HFF-Myc (cell line): ENCODE measurements at regions not wholly inside any gene's neighbourhood (a gene's known extent, or its start where the extent isn't known, plus 50 kb on each side); places are given as distances from the start of the nearest gene placed in this dataset.

ENCODE experiments used
- DNase-seq: peaks from one replicate; pipeline ENCODE4 v3.0.0-alpha.2; 2011; ENCODE audit warnings: low read depth; ENCODE audit errors: extremely low read depth
- H3K4me3 ChIP-seq: replicated peaks from 2 replicates; pipeline ENCODE4 v1.5.1; 2011; ENCODE audit warnings: low read depth, mild to moderate bottlenecking, control low read depth, low read length
- CTCF ChIP-seq: IDR thresholded peaks from 2 replicates; pipeline ENCODE4 v1.5.1; 2012; ENCODE audit warnings: mild to moderate bottlenecking, low read depth, low read length, control low read depth; ENCODE audit errors: missing control alignments

DNA sequence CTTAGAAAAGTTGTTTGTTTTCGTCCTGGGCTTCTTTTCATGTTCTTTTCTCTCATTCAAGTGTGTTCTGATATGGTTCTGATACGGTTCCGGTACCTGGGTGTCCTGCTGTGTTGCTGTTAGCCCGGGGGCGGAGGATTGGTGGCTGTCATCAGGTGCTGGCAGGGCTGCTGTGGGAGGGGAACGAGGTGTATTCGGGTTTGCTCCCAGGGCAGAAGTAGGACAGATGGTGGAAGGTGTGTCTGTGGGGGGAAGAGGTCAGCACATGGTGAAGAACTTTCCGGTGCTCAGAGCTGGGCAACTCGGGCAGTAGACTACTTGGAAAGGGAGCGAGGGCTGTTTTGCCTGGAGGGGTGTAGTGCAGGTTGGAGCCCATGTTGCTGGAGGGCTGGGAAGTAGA is 70.2 kb downstream of the SLC25A47 start:
- H3K4me3 ChIP-seq, result no peak overlapping the region
- no peak for TF ChIP-seq CTCF
- no peak for DNase-seq

DNA sequence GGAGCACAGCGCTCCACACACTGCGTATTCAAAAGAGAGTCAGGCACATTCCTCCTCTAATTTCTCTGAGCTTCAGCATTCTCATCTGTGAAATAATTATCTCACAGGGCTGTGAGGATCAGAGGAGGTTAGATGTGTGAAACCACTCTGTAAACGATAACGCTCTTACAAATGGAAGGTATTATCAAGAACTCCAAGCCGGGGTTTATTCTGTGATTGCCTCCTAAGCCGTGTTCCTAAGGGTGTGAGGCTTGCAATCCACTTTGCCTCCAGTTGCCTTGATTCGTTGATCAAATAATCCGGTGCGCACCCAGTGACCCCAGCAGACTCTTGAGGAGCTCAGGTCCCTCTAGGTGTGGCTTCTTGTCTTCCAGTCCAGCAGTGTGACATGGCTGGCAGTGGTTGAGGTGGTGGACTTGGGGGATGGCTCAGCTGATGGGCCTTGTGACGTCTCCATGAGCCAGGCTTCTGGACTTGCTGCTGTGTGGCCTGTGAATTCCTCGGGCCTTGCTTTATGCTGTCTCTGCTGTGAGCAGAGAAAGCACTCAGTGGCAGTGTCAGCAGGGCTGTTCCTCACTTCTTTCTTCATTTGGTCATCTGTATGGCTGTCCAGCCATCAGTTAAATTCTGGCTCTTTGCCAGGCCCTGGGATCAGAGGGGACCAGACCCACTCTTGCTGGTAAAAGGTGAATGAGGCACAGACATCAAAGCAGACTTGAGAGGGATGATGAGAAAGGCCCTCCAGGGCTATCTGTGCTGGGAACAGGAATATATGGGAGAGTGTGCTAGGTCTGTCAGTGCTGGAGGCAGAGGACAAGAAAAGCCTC is 71.0 kb downstream of the SLC25A47 start:
- no peak for DNase-seq
- no peak for TF ChIP-seq CTCF
- H3K4me3 ChIP-seq, result no peak overlapping the region

GRCh38 chr14:100394886-100395672 is 71.9 kb downstream of the SLC25A47 start:
- DNase-seq, result no peak
- TF ChIP-seq CTCF, result no peak
- H3K4me3 ChIP-seq, result no peak overlapping the region

- no peak for DNase-seq
- no peak overlapping the region for H3K4me3 ChIP-seq
- TF ChIP-seq CTCF, result no peak
Observed at GRCh38 chr14:100396266-100396795, 73.2 kb downstream of the SLC25A47 start.

DNA sequence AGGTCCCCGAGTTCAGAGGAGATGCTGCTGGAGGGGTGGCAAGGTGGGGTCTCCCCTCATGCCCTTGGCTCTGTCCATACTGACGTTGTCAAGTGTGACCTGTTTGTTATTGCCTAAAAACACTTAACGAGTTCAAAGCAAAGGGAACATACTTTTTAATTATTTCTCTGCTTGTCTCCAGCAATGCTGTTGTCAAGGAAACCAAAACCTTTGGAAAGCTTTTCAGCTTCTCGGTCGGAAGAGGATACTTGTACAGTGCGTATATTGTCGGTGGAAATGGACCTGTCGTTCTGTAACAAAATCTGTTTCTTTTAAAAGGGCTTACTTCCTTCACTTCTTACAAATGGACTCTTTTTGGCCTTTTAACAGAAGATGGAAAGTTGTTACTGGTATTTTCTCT is 73.9 kb downstream of the SLC25A47 start:
- H3K4me3 ChIP-seq, result no peak overlapping the region
- DNase-seq, result no peak
- TF ChIP-seq CTCF, result no peak

DNA sequence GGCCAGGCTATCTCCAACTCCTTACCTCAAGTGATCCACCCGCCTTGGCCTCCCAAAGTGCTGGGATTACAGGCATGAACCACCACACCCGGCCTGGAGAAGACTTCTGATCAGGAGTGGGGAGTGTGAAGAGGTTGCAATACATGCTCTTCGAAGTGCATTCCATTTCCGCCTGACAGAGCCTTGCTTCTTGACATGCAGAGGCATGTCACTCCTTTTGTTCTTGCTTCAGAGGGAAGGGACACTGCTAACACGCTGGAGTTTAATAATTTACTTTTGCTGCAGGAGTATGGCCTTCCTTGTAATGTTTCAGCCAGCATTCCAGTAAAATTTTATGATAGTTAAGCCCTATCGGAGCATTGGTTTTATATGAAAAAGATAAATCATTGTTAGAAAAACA is 74.9 kb downstream of the SLC25A47 start:
- DNase-seq, result no peak
- H3K4me3 ChIP-seq, result no peak overlapping the region
- no peak for TF ChIP-seq CTCF
